Liver (tissue), 8 donors: ENCODE measurements at regions not wholly inside any gene's neighbourhood (a gene's known extent, or its start where the extent isn't known, plus 50 kb on each side); places are given as distances from the start of the nearest gene placed in this dataset.

Experiments
- DNase-seq: peaks from one replicate; pipeline ENCODE4 v3.0.0-alpha.2; 2017; ENCODE audit warnings: low spot score
- H3K27ac ChIP-seq, 2 donors: one replicate each; pipeline ENCODE4 v1.7.0; 2013; ENCODE audit warnings: inconsistent platforms in 2 of 2, low read length in 2 of 2, control low read depth in 1 of 2, low read depth in 1 of 2, mild to moderate bottlenecking in 1 of 2
- H3K27me3 ChIP-seq, 4 donors: one replicate each; pipeline versions ENCODE4 v1.6.1 to v1.7.0; 2013; ENCODE audit warnings: low read length in 3 of 4, inconsistent platforms in 1 of 4, mild to moderate bottlenecking in 1 of 4, moderate library complexity in 1 of 4; ENCODE audit not compliant: control insufficient read depth in 4 of 4, insufficient read depth in 4 of 4
- H3K36me3 ChIP-seq, 4 donors: one replicate each; pipeline versions ENCODE4 v1.6.1 to v1.7.0; 2013; ENCODE audit warnings: low read length in 3 of 4, mild to moderate bottlenecking in 3 of 4, low read depth in 1 of 4, moderate library complexity in 1 of 4; ENCODE audit not compliant: control insufficient read depth in 4 of 4, insufficient read depth in 3 of 4
- H3K4me1 ChIP-seq, 4 donors: one replicate each; pipeline versions ENCODE4 v1.6.1 to v1.7.0; 2013; ENCODE audit warnings: low read length in 3 of 4, mild to moderate bottlenecking in 3 of 4, moderate library complexity in 1 of 4; ENCODE audit not compliant: control insufficient read depth in 4 of 4, insufficient read depth in 4 of 4
- H3K4me3 ChIP-seq, 3 donors: one replicate each; pipeline versions ENCODE4 v1.6.1 to v1.7.0; 2013; ENCODE audit warnings: low read length in 3 of 3, control low read depth in 1 of 3, low read depth in 1 of 3, mild to moderate bottlenecking in 1 of 3
- H3K9ac ChIP-seq, 2 donors: one replicate each; pipeline ENCODE4 v1.7.0; 2013; ENCODE audit warnings: low read length in 2 of 2, mild to moderate bottlenecking in 2 of 2, moderate library complexity in 2 of 2, control low read depth in 1 of 2, low read depth in 1 of 2
- H3K9me3 ChIP-seq, 4 donors: one replicate each; pipeline versions ENCODE4 v1.6.1 to v1.7.0; 2013; ENCODE audit warnings: low read length in 3 of 4; ENCODE audit not compliant: control insufficient read depth in 4 of 4
- EGR1 ChIP-seq, 2 donors: IDR thresholded peaks; 2 replicates each; pipeline ENCODE4 v1.6.1; 2016 to 2018; ENCODE audit warnings: antibody characterized with exemption in 2 of 2, low read depth in 2 of 2
- FOXA1 ChIP-seq: IDR thresholded peaks from 2 replicates; pipeline ENCODE4 v1.6.1; 2016; ENCODE audit warnings: antibody characterized with exemption
- FOXA2 ChIP-seq: IDR thresholded peaks from 2 replicates; pipeline ENCODE4 v1.6.1; 2016; ENCODE audit warnings: antibody characterized with exemption
- GABPA ChIP-seq, 2 donors: IDR thresholded peaks in 1 of 2; conservative IDR thresholded peaks in 1 of 2; 2 replicates each; pipeline ENCODE4 v1.6.1; 2016; ENCODE audit warnings: antibody characterized with exemption in 2 of 2, mild to moderate bottlenecking in 1 of 2, moderate library complexity in 1 of 2
- HNF4A ChIP-seq, 2 donors: conservative IDR thresholded peaks; 2 replicates each; pipeline ENCODE4 v1.6.1; 2016; ENCODE audit warnings: antibody characterized with exemption in 2 of 2, mild to moderate bottlenecking in 2 of 2
- HNF4G ChIP-seq: IDR thresholded peaks from 2 replicates; pipeline ENCODE4 v1.6.1; 2016; ENCODE audit warnings: antibody characterized with exemption
- JUND ChIP-seq, 2 donors: IDR thresholded peaks; 2 replicates each; pipeline ENCODE4 v1.6.1; 2016; ENCODE audit warnings: antibody characterized with exemption in 2 of 2
- NR2F2 ChIP-seq: IDR thresholded peaks from 2 replicates; pipeline ENCODE4 v1.6.1; 2016; ENCODE audit warnings: antibody characterized with exemption
- RAD21 ChIP-seq, 2 donors: IDR thresholded peaks; 2 replicates each; pipeline ENCODE4 v1.6.1; 2016; ENCODE audit warnings: antibody characterized with exemption in 2 of 2, mild to moderate bottlenecking in 2 of 2
- REST ChIP-seq: IDR thresholded peaks from 2 replicates; pipeline ENCODE4 v1.6.1; 2016; ENCODE audit warnings: antibody characterized with exemption, mild to moderate bottlenecking
- RXRA ChIP-seq, 2 donors: IDR thresholded peaks; 2 replicates each; pipeline ENCODE4 v1.6.1; 2017 to 2018; ENCODE audit warnings: antibody characterized with exemption in 2 of 2, mild to moderate bottlenecking in 1 of 2
- SP1 ChIP-seq: IDR thresholded peaks from 2 replicates; pipeline ENCODE4 v1.6.1; 2018; ENCODE audit warnings: antibody characterized with exemption, mild to moderate bottlenecking
- TAF1 ChIP-seq: conservative IDR thresholded peaks from 2 replicates; pipeline ENCODE4 v1.6.1; 2016; ENCODE audit warnings: antibody characterized with exemption, mild to moderate bottlenecking
- YY1 ChIP-seq: IDR thresholded peaks from 2 replicates; pipeline ENCODE4 v1.6.1; 2016; ENCODE audit warnings: antibody characterized with exemption, mild to moderate bottlenecking
- WGBS: extraction: QIAGEN DNeasy Blood & Tissue Kit; methylation state at CpG from one replicate; pipeline ENCODE4 v1.1.7; 2013; 5-methylcytosine and 5-hydroxymethylcytosine counted together
- TF ChIP-seq, protein P1 (sequence below): fragments of 150-350 bp; IDR thresholded peaks from 2 replicates; pipeline ENCODE4 v1.5.1; 2017; ENCODE audit warnings: improper control_type of control experiment, low read depth, low read length; ENCODE audit not compliant: missing input control
- TF ChIP-seq, protein P2 (sequence below): IDR thresholded peaks from 2 replicates; pipeline ENCODE4 v1.6.1; 2016; ENCODE audit warnings: antibody characterized with exemption
- TF ChIP-seq, protein P3 (sequence below): IDR thresholded peaks from 2 replicates; pipeline ENCODE4 v1.6.1; 2016; ENCODE audit warnings: antibody characterized with exemption
- donor health status: healthy.
- donor health status: healthy.
- donor health status: healthy.
- donor health status: healthy.
- donor health status: healthy.

DNA sequence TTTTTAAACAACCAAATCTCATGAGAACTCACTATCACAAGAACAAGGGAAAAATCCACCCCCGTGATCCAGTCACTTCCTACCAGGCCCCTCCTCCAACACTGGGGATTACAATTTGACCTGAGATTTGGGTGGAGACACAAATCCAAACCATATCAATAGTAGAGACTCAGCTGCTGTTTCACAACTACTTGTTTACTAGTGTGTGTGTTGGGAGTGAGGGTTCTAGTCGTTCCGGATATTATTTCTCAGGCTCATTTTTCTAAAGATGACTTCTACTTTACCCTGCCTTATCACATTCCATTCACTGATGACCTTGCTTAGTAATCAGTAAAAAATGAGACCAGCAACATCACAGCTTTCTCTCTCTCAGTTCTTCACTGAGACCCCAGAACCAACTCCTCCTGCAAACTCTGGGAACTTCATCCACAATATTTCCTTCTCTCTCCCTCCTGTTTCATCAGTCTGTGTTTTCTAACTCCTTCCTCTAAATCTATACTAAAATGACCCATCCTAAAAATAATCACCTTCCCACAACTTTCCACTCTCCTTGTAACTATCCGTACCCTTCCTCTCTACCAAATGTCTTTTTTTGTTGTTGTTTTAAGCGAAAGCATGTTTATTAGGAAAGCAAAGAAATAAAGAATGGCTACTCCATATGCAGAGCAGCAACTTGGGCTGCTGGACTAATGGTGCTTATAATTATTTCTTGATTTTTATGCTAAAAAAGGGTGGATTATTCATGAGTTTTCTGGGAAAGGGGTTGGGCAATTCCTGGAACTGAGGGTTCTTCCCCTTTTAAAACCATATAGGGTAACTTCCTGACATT, 121.5 kb upstream of the SPRY4 start:
- no peak overlapping the region for H3K9ac ChIP-seq
- WGBS: 73% methylated on average over 5 of the region's 5 CpGs
- no peaks in the 10 kb centered on the region for H3K9me3 ChIP-seq
- no peaks in the 10 kb centered on the region for H3K36me3 ChIP-seq
- H3K27ac ChIP-seq: peak overlapping the region in 1 of 2 donors; percentile 28
- no peak for DNase-seq
- peak in 1 of 2 donors; percentile 5 for TF ChIP-seq RXRA (IDR thresholded peaks at IDR 0.05)
- TF ChIP-seq NR2F2: peak; percentile 67
- TF ChIP-seq EGR1 (IDR thresholded peaks at IDR 0.05; ENCODE audit: low read depth in 2 of 2): no peak
- TF ChIP-seq, protein P1, sequence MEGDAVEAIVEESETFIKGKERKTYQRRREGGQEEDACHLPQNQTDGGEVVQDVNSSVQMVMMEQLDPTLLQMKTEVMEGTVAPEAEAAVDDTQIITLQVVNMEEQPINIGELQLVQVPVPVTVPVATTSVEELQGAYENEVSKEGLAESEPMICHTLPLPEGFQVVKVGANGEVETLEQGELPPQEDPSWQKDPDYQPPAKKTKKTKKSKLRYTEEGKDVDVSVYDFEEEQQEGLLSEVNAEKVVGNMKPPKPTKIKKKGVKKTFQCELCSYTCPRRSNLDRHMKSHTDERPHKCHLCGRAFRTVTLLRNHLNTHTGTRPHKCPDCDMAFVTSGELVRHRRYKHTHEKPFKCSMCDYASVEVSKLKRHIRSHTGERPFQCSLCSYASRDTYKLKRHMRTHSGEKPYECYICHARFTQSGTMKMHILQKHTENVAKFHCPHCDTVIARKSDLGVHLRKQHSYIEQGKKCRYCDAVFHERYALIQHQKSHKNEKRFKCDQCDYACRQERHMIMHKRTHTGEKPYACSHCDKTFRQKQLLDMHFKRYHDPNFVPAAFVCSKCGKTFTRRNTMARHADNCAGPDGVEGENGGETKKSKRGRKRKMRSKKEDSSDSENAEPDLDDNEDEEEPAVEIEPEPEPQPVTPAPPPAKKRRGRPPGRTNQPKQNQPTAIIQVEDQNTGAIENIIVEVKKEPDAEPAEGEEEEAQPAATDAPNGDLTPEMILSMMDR: no peak
- no peak for TF ChIP-seq GABPA (IDR thresholded peaks at IDR 0.05 in 1 of 2, conservative IDR thresholded peaks at IDR 0.05 in 1 of 2)
- TF ChIP-seq FOXA1: no peak
- peak in 1 of 2 donors; percentile 21 for TF ChIP-seq RAD21 (IDR thresholded peaks at IDR 0.05)
- TF ChIP-seq SP1: peak; percentile 7
- TF ChIP-seq, protein P2, sequence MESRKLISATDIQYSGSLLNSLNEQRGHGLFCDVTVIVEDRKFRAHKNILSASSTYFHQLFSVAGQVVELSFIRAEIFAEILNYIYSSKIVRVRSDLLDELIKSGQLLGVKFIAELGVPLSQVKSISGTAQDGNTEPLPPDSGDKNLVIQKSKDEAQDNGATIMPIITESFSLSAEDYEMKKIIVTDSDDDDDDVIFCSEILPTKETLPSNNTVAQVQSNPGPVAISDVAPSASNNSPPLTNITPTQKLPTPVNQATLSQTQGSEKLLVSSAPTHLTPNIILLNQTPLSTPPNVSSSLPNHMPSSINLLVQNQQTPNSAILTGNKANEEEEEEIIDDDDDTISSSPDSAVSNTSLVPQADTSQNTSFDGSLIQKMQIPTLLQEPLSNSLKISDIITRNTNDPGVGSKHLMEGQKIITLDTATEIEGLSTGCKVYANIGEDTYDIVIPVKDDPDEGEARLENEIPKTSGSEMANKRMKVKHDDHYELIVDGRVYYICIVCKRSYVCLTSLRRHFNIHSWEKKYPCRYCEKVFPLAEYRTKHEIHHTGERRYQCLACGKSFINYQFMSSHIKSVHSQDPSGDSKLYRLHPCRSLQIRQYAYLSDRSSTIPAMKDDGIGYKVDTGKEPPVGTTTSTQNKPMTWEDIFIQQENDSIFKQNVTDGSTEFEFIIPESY: no peak
- no peak for TF ChIP-seq HNF4G
- no peak overlapping the region for H3K4me3 ChIP-seq
- no peaks in the 10 kb centered on the region for H3K27me3 ChIP-seq
- H3K4me1 ChIP-seq: no peaks in the 10 kb centered on the region

DNA sequence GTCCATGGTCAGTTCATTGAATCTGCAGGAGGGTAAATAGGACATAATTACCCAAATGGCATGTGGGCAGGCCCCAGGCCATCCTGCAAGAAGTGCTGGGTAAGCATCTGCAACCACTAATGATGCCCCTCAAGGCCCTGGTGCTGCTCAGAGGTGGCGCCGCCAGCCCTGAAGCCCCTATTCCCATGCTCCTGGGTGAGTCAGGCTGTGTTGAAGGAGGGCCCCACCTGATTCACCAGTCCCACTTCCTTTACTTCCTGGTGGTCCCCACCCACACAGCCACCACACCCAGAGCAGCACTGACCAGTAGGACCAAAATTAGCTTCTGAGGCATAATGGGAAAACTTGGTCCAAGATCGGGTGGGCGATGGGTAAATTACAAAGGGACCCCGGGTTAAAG, 120.4 kb upstream of the SPRY4 start:
- Histone ChIP-seq H3K9me3 (no peaks in the 10 kb centered on the region), H3K36me3 (no peaks in the 10 kb centered on the region), H3K27me3 (no peaks in the 10 kb centered on the region), H3K4me1 (no peaks in the 10 kb centered on the region), H3K4me3 (no peak overlapping the region), H3K27ac (no peak overlapping the region), H3K9ac (no peak overlapping the region)
- WGBS: 96% methylated on average over 5 of the region's 5 CpGs
- no peak for DNase-seq
- TF ChIP-seq, protein P2: no peak
- TF ChIP-seq EGR1 (IDR thresholded peaks at IDR 0.05; ENCODE audit: low read depth in 2 of 2) (no peak), JUND (IDR thresholded peaks at IDR 0.05) (no peak), NR2F2 (no peak), REST (no peak), FOXA1 (no peak), HNF4A (conservative IDR thresholded peaks at IDR 0.05) (no peak), FOXA2 (no peak), SP1 (no peak), TAF1 (no peak), YY1 (no peak)
- TF ChIP-seq, protein P3, sequence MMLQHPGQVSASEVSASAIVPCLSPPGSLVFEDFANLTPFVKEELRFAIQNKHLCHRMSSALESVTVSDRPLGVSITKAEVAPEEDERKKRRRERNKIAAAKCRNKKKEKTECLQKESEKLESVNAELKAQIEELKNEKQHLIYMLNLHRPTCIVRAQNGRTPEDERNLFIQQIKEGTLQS: no peak
- TF ChIP-seq, protein P1: no peak
